ENCODE measurements at regions not wholly inside any gene's neighbourhood (a gene's known extent, or its start where the extent isn't known, plus 50 kb on each side); places are given as distances from the start of the nearest gene placed in this dataset.

DNA sequence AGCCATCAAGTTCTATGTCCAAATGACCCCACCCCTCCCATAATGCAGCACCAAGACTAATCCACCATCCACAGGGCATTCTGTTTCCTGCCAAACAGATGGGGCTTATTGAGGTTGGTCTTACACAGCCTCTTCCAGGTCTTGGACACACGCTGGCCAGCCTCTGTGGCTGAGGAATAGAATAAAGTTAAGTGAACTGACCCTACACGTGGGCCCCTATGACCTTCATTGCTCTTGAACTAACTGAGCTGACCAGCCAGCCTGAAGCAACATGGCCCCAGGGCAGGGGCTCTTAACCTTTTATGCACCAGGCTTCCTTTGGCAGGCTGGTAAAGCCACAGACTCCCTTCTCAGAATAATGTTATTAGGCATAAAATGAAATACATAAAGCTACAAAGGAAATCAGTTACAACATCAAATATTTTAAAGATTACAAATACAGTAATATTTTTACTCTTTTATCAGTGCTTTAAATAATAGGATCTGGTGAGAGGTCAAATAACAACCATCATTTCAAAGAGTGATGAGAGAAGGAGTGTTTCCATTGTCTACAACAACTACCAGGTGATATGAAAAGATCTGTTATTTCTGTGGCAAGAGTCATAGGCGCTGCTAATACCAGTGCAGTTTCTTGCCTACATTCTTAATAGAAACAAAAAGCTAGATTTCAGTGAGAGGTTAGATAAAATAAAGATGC, 192.9 kb upstream of the NUDT4 start (continued):
- TF ChIP-seq CREB1 (CRISPR knock-in tag; IDR thresholded peaks at IDR 0.05; ENCODE audit: low read depth) (no peak), NANOG (IDR thresholded peaks at IDR 0.05; ENCODE audit: borderline replicate concordance) (no peak)
- TF ChIP-seq, protein P1, sequence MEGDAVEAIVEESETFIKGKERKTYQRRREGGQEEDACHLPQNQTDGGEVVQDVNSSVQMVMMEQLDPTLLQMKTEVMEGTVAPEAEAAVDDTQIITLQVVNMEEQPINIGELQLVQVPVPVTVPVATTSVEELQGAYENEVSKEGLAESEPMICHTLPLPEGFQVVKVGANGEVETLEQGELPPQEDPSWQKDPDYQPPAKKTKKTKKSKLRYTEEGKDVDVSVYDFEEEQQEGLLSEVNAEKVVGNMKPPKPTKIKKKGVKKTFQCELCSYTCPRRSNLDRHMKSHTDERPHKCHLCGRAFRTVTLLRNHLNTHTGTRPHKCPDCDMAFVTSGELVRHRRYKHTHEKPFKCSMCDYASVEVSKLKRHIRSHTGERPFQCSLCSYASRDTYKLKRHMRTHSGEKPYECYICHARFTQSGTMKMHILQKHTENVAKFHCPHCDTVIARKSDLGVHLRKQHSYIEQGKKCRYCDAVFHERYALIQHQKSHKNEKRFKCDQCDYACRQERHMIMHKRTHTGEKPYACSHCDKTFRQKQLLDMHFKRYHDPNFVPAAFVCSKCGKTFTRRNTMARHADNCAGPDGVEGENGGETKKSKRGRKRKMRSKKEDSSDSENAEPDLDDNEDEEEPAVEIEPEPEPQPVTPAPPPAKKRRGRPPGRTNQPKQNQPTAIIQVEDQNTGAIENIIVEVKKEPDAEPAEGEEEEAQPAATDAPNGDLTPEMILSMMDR (conservative IDR thresholded peaks at IDR 0.05; ENCODE audit: low read depth in 2 of 2) = no peak

DNA sequence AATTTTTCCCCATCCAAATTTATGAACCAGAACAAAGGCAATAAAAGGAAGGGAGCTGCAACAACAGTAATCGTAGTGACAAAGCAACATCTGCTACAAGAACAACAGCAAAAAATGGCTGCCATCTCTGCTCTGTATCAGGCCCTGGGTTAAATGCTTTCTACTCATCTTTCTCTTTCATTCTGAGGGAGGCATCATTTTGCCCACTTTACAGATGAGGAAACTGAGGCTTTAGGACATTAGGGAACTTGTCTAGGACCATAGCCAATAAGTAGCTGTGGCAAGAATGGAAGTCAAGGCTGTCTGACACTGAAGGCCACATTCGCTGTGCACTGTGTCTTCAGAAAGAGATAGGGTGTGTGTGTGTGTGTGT, 192.4 kb upstream of the NUDT4 start:
- Histone ChIP-seq H3K27me3 (ENCODE audit: insufficient read depth) (no peaks in the 10 kb centered on the region), H2AFZ (no peak overlapping the region), H3K4me1 (ENCODE audit: insufficient read depth) (no peaks in the 10 kb centered on the region), H4K20me1 (replicated peaks; ENCODE audit: insufficient read depth) (no peaks in the 10 kb centered on the region), H3K9me2 (ENCODE audit: insufficient read depth) (no peaks in the 10 kb centered on the region), H3K4me2 (no peak overlapping the region), H3K27ac (ENCODE audit: low read depth) (no peak overlapping the region), H3K36me3 (ENCODE audit: insufficient read depth) (no peaks in the 10 kb centered on the region), H3K79me2 (replicated peaks; ENCODE audit: insufficient read depth) (no peaks in the 10 kb centered on the region), H3F3A (replicated peaks; ENCODE audit: low read depth) (no peaks in the 10 kb centered on the region), H3K4me3 (no peak overlapping the region)
- Mint-ChIP-seq H3K4me3 (no peak overlapping the region), H3K27me3 (ENCODE audit: insufficient read depth, low read depth, poor library complexity) (peaks cover 8% of the 10 kb centered on the region), H3K4me1 (no peaks in the 10 kb centered on the region), H3K9me3 (no peaks in the 10 kb centered on the region; the same call in 2 of the 3 replicates), H3K27ac (no peak overlapping the region), H3K36me3 (ENCODE audit: low read depth) (no peaks in the 10 kb centered on the region)
- ATAC-seq = no peak
- no peak for DNase-seq (ENCODE audit: low spot score)
- TF ChIP-seq, protein P2, sequence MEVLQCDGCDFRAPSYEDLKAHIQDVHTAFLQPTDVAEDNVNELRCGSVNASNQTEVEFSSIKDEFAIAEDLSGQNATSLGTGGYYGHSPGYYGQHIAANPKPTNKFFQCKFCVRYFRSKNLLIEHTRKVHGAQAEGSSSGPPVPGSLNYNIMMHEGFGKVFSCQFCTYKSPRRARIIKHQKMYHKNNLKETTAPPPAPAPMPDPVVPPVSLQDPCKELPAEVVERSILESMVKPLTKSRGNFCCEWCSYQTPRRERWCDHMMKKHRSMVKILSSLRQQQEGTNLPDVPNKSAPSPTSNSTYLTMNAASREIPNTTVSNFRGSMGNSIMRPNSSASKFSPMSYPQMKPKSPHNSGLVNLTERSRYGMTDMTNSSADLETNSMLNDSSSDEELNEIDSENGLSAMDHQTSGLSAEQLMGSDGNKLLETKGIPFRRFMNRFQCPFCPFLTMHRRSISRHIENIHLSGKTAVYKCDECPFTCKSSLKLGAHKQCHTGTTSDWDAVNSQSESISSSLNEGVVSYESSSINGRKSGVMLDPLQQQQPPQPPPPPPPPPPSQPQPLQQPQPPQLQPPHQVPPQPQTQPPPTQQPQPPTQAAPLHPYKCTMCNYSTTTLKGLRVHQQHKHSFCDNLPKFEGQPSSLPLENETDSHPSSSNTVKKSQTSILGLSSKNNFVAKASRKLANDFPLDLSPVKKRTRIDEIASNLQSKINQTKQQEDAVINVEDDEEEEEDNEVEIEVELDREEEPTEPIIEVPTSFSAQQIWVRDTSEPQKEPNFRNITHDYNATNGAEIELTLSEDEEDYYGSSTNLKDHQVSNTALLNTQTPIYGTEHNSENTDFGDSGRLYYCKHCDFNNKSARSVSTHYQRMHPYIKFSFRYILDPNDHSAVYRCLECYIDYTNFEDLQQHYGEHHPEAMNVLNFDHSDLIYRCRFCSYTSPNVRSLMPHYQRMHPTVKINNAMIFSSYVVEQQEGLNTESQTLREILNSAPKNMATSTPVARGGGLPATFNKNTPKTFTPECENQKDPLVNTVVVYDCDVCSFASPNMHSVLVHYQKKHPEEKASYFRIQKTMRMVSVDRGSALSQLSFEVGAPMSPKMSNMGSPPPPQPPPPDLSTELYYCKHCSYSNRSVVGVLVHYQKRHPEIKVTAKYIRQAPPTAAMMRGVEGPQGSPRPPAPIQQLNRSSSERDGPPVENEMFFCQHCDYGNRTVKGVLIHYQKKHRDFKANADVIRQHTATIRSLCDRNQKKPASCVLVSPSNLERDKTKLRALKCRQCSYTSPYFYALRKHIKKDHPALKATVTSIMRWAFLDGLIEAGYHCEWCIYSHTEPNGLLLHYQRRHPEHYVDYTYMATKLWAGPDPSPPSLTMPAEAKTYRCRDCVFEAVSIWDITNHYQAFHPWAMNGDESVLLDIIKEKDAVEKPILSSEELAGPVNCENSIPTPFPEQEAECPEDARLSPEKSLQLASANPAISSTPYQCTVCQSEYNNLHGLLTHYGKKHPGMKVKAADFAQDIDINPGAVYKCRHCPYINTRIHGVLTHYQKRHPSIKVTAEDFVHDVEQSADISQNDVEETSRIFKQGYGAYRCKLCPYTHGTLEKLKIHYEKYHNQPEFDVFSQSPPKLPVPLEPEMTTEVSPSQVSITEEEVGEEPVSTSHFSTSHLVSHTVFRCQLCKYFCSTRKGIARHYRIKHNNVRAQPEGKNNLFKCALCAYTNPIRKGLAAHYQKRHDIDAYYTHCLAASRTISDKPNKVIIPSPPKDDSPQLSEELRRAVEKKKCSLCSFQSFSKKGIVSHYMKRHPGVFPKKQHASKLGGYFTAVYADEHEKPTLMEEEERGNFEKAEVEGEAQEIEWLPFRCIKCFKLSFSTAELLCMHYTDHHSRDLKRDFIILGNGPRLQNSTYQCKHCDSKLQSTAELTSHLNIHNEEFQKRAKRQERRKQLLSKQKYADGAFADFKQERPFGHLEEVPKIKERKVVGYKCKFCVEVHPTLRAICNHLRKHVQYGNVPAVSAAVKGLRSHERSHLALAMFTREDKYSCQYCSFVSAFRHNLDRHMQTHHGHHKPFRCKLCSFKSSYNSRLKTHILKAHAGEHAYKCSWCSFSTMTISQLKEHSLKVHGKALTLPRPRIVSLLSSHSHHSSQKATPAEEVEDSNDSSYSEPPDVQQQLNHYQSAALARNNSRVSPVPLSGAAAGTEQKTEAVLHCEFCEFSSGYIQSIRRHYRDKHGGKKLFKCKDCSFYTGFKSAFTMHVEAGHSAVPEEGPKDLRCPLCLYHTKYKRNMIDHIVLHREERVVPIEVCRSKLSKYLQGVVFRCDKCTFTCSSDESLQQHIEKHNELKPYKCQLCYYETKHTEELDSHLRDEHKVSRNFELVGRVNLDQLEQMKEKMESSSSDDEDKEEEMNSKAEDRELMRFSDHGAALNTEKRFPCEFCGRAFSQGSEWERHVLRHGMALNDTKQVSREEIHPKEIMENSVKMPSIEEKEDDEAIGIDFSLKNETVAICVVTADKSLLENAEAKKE (CRISPR knock-in tag; IDR thresholded peaks at IDR 0.05) = no peak
- TF ChIP-seq ZNF331 (CRISPR knock-in tag; IDR thresholded peaks at IDR 0.05; ENCODE audit: low read depth) (no peak), STAT1 (IDR thresholded peaks at IDR 0.05; ENCODE audit: unreplicated experiment) (no peak), CREB1 (CRISPR knock-in tag; IDR thresholded peaks at IDR 0.05; ENCODE audit: low read depth) (no peak), EZH2 (IDR thresholded peaks at IDR 0.05; ENCODE audit: low read depth, unreplicated experiment) (no peak), ZNF114 (CRISPR knock-in tag; IDR thresholded peaks at IDR 0.05) (no peak), NANOG (IDR thresholded peaks at IDR 0.05; ENCODE audit: borderline replicate concordance) (no peak), EZH2phosphoT487 (IDR thresholded peaks at IDR 0.05; ENCODE audit: unreplicated experiment) (no peak)
- TF ChIP-seq, protein P1 (conservative IDR thresholded peaks at IDR 0.05; ENCODE audit: low read depth in 2 of 2) = no peak
- TF ChIP-seq, protein P3, sequence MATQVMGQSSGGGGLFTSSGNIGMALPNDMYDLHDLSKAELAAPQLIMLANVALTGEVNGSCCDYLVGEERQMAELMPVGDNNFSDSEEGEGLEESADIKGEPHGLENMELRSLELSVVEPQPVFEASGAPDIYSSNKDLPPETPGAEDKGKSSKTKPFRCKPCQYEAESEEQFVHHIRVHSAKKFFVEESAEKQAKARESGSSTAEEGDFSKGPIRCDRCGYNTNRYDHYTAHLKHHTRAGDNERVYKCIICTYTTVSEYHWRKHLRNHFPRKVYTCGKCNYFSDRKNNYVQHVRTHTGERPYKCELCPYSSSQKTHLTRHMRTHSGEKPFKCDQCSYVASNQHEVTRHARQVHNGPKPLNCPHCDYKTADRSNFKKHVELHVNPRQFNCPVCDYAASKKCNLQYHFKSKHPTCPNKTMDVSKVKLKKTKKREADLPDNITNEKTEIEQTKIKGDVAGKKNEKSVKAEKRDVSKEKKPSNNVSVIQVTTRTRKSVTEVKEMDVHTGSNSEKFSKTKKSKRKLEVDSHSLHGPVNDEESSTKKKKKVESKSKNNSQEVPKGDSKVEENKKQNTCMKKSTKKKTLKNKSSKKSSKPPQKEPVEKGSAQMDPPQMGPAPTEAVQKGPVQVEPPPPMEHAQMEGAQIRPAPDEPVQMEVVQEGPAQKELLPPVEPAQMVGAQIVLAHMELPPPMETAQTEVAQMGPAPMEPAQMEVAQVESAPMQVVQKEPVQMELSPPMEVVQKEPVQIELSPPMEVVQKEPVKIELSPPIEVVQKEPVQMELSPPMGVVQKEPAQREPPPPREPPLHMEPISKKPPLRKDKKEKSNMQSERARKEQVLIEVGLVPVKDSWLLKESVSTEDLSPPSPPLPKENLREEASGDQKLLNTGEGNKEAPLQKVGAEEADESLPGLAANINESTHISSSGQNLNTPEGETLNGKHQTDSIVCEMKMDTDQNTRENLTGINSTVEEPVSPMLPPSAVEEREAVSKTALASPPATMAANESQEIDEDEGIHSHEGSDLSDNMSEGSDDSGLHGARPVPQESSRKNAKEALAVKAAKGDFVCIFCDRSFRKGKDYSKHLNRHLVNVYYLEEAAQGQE (IDR thresholded peaks at IDR 0.05; ENCODE audit: unreplicated experiment) = no peak
